Prostate gland (tissue), 2 donors: ENCODE measurements at regions not wholly inside any gene's neighbourhood (a gene's known extent, or its start where the extent isn't known, plus 50 kb on each side); places are given as distances from the start of the nearest gene placed in this dataset.

Source experiments
- DNase-seq: peaks from one replicate; pipeline ENCODE4 v3.0.0-alpha.2; 2019; ENCODE audit warnings: low spot score
- H3K27ac ChIP-seq, 2 donors: fragments of 200-600 bp; sonication (generic); 2 replicates each; pipeline ENCODE4 v1.5.1; 2017 to 2019
- H3K27me3 ChIP-seq: fragments of 200-600 bp; sonication (generic); replicated peaks from 2 replicates; pipeline ENCODE4 v1.5.1; 2019; ENCODE audit not compliant: insufficient read depth
- H3K36me3 ChIP-seq, 2 donors: fragments of 200-600 bp; sonication (generic); 1 replicate in 1 of 2; 2 replicates in 1 of 2; pipeline versions ENCODE4 v1.5.1 to v1.8.1; 2017 to 2019
- H3K4me1 ChIP-seq: fragments of 200-600 bp; sonication (generic); replicated peaks from 2 replicates; pipeline ENCODE4 v1.5.1; 2019
- H3K4me3 ChIP-seq, 2 donors: fragments of 200-600 bp; sonication (generic); 2 replicates each; pipeline ENCODE4 v1.5.1; 2017 to 2019
- H3K9me3 ChIP-seq: fragments of 200-600 bp; sonication (generic); 2 replicates; pipeline ENCODE4 v1.5.1; 2017
- CTCF ChIP-seq, 4 experiments: fragments of 200-600 bp in 2 of 4; fragments of 450-650 bp in 2 of 4; sonication (generic) in 2 of 4; IDR thresholded peaks; 1 replicate in 3 of 4; 2 replicates in 1 of 4; pipeline ENCODE4 v1.5.1; 2016 to 2019; ENCODE audit warnings: antibody characterized with exemption in 4 of 4, mild to moderate bottlenecking in 2 of 4, moderate library complexity in 2 of 4
- POLR2A ChIP-seq: fragments of 450-650 bp; IDR thresholded peaks from one replicate; pipeline ENCODE4 v1.6.1; 2016; ENCODE audit warnings: antibody characterized with exemption, mild to moderate bottlenecking
- POLR2AphosphoS5 ChIP-seq: sonication (generic); formaldehyde crosslinking; IDR thresholded peaks from one replicate; pipeline ENCODE4 v1.6.1; 2017; ENCODE audit warnings: antibody characterized with exemption
- WGBS: methylation state at CpG from one replicate; pipeline ENCODE4 v1.1.5; 2018; 5-methylcytosine and 5-hydroxymethylcytosine counted together
- intact Hi-C: fragments of 100-400 bp; cut with DNase I; formaldehyde crosslinking; loops from one replicate; pipeline ENCODE4 v1.14.2; 2022

GRCh38 chr3:43867436-43868072 lies 176.8 kb downstream of the ABHD5 start:
- no peak overlapping the region for H3K27ac ChIP-seq
- intact Hi-C loops = no loop called here
- TF ChIP-seq POLR2AphosphoS5 (no peak), POLR2A (no peak), CTCF (IDR thresholded peaks at IDR 0.05) (no peak)
- no peaks in the 10 kb centered on the region for H3K4me1 ChIP-seq
- DNase-seq = no peak
- 75% methylated on average over 8 of the region's 8 CpGs for WGBS
- H3K9me3 ChIP-seq = no peaks in the 10 kb centered on the region
- H3K36me3 ChIP-seq = no peaks in the 10 kb centered on the region
- H3K27me3 ChIP-seq = no peaks in the 10 kb centered on the region
- no peak overlapping the region for H3K4me3 ChIP-seq

- 82% methylated on average over 3 of the region's 3 CpGs for WGBS
- Histone ChIP-seq H3K9me3 (no peaks in the 10 kb centered on the region), H3K27ac (no peak overlapping the region), H3K4me1 (no peaks in the 10 kb centered on the region), H3K27me3 (no peaks in the 10 kb centered on the region), H3K36me3 (no peaks in the 10 kb centered on the region), H3K4me3 (no peak overlapping the region)
- intact Hi-C loops = no loop called here
- TF ChIP-seq CTCF (IDR thresholded peaks at IDR 0.05) (no peak), POLR2A (no peak), POLR2AphosphoS5 (no peak)
- no peak for DNase-seq
Measured at GRCh38 chr3:43869491-43869890, 178.8 kb downstream of the ABHD5 start.

- Histone ChIP-seq H3K9me3 (no peaks in the 10 kb centered on the region), H3K27ac (no peak overlapping the region), H3K27me3 (no peaks in the 10 kb centered on the region), H3K4me3 (no peak overlapping the region), H3K36me3 (no peaks in the 10 kb centered on the region), H3K4me1 (no peaks in the 10 kb centered on the region)
- TF ChIP-seq POLR2A (no peak), POLR2AphosphoS5 (no peak), CTCF (IDR thresholded peaks at IDR 0.05) (no peak)
- DNase-seq = peak; percentile 3
- intact Hi-C loops = no loop called here
- 25% methylated on average over 2 of the region's 2 CpGs for WGBS
Measured at GRCh38 chr3:43870120-43870519, 179.4 kb downstream of the ABHD5 start.

- H3K27ac ChIP-seq = no peak overlapping the region
- no peak for DNase-seq
- no peaks in the 10 kb centered on the region for H3K4me1 ChIP-seq
- WGBS = 35% methylated on average over 2 of the region's 2 CpGs
- no peak overlapping the region for H3K4me3 ChIP-seq
- H3K27me3 ChIP-seq = no peaks in the 10 kb centered on the region
- TF ChIP-seq POLR2AphosphoS5 (peak; percentile 36), POLR2A (no peak)
- no peaks in the 10 kb centered on the region for H3K9me3 ChIP-seq
- no peaks in the 10 kb centered on the region for H3K36me3 ChIP-seq
- intact Hi-C loops = no loop called here
Measured at GRCh38 chr3:43870844-43871626, 180.3 kb downstream of the ABHD5 start.

- Histone ChIP-seq H3K9me3 (no peaks in the 10 kb centered on the region), H3K4me3 (no peak overlapping the region), H3K27me3 (no peaks in the 10 kb centered on the region), H3K36me3 (no peaks in the 10 kb centered on the region), H3K27ac (no peak overlapping the region), H3K4me1 (no peaks in the 10 kb centered on the region)
- intact Hi-C loops = no loop called here
- TF ChIP-seq POLR2AphosphoS5 = no peak
- TF ChIP-seq CTCF (IDR thresholded peaks at IDR 0.05) = no peak
- TF ChIP-seq POLR2A = no peak
- DNase-seq = no peak
- 89% methylated on average over 9 of the region's 9 CpGs for WGBS
Measured at GRCh38 chr3:43871627-43872245, 181.0 kb downstream of the ABHD5 start.
